ENCODE measurements at regions not wholly inside any gene's neighbourhood (a gene's known extent, or its start where the extent isn't known, plus 50 kb on each side); places are given as distances from the start of the nearest gene placed in this dataset.

GRCh38 chr5:45132972-45133371 lies 324.2 kb downstream of the MRPS30 start:
- no peak for TF ChIP-seq CTCF (conservative IDR thresholded peaks at IDR 0.05)
- no peak for TF ChIP-seq ZFX (IDR thresholded peaks at IDR 0.05)

Data from C4-2B (cell line).